OCI-LY7 (cell line): ENCODE measurements at regions not wholly inside any gene's neighbourhood (a gene's known extent, or its start where the extent isn't known, plus 50 kb on each side); places are given as distances from the start of the nearest gene placed in this dataset.

Experiments
- BruUV-seq: library from RNA; stranded (reverse); fragments of 400-500 nt; replicated peaks from 2 replicates; lab custom pipeline; 2021; lab: Mats Ljungman, UMichigan
- CTCF ChIA-PET: fragments of 300-600 bp; sonication (Branson Sonifier 250); formaldehyde crosslinking; loops from one replicate; lab custom pipeline; 2022; ENCODE audit warnings: antibody characterized with exemption; ENCODE audit not compliant: unreplicated experiment; lab: Charles Lee
- POLR2A ChIA-PET: fragments of 300-600 bp; sonication (Branson Sonifier 250); formaldehyde crosslinking; loops from one replicate; lab custom pipeline; 2022; ENCODE audit warnings: antibody characterized with exemption; lab: Charles Lee
- DNase-seq: peaks from one replicate; pipeline ENCODE4 v3.0.0-alpha.2; 2015; ENCODE audit warnings: low spot score
- H2AFZ ChIP-seq: fragments of 200-600 bp; sonication (generic), shearing (Covaris generic); 2 replicates; pipeline ENCODE4 v1.6.1; 2014; ENCODE audit warnings: mild to moderate bottlenecking, antibody characterized with exemption, low read length, moderate library complexity
- H3K27ac ChIP-seq: fragments of 200-600 bp; sonication (generic); 2 replicates; pipeline ENCODE4 v1.5.1; 2014; ENCODE audit warnings: mixed run types, low read depth, mild to moderate bottlenecking, moderate library complexity, low read length, inconsistent platforms; ENCODE audit not compliant: poor library complexity, severe bottlenecking
- H3K36me3 ChIP-seq: fragments of 200-600 bp; sonication (generic); 2 replicates; pipeline ENCODE4 v1.6.1; 2014; ENCODE audit warnings: mild to moderate bottlenecking, antibody characterized with exemption, low read length, moderate library complexity, mixed read lengths; ENCODE audit not compliant: insufficient read depth
- H3K4me1 ChIP-seq: fragments of 200-600 bp; sonication (generic); 2 replicates; pipeline ENCODE4 v1.5.1; 2014; ENCODE audit warnings: mild to moderate bottlenecking, low read length; ENCODE audit not compliant: insufficient read depth, poor library complexity, severe bottlenecking
- H3K4me2 ChIP-seq: fragments of 200-600 bp; sonication (generic); 2 replicates; pipeline ENCODE4 v1.6.1; 2014; ENCODE audit warnings: mild to moderate bottlenecking, low read length
- H3K4me3 ChIP-seq: fragments of 200-600 bp; sonication (generic); 2 replicates; pipeline ENCODE4 v1.5.1; 2014; ENCODE audit warnings: mild to moderate bottlenecking, low read depth, low read length; ENCODE audit not compliant: poor library complexity, severe bottlenecking
- H3K79me2 ChIP-seq: fragments of 200-600 bp; sonication (generic); 2 replicates; pipeline ENCODE4 v1.6.1; 2016; ENCODE audit warnings: low read depth, mild to moderate bottlenecking, low read length, moderate library complexity, mixed read lengths; ENCODE audit not compliant: insufficient read depth
- H3K9me2 ChIP-seq: fragments of 200-600 bp; sonication (generic); 2 replicates; pipeline ENCODE4 v1.6.1; 2016; ENCODE audit warnings: mild to moderate bottlenecking, low read length, mixed read lengths; ENCODE audit not compliant: insufficient read depth
- H3K9me3 ChIP-seq: fragments of 200-600 bp; sonication (generic); 2 replicates; pipeline ENCODE4 v1.6.1; 2014; ENCODE audit warnings: mild to moderate bottlenecking, mixed run types, low read length, mixed read lengths
- H4K20me1 ChIP-seq: fragments of 200-600 bp; sonication (generic); 2 replicates; pipeline ENCODE4 v1.6.1; 2014; ENCODE audit warnings: mild to moderate bottlenecking, antibody characterized with exemption, low read length, moderate library complexity, mixed read lengths; ENCODE audit not compliant: insufficient read depth
- EZH2phosphoT487 ChIP-seq: fragments of 200-600 bp; sonication (generic); IDR thresholded peaks from 2 replicates; pipeline ENCODE4 v1.6.1; 2018; ENCODE audit warnings: low read depth, borderline replicate concordance, mild to moderate bottlenecking, mixed run types, antibody characterized with exemption, low read length, moderate library complexity, mixed read lengths
- intact Hi-C: fragments of 100-400 bp; cut with micrococcal nuclease; formaldehyde crosslinking; loops from one replicate; pipeline ENCODE4 v1.10.0; 2022; ENCODE audit not compliant: unreplicated experiment
- TF ChIP-seq, protein P1 (sequence below): fragments of 200-600 bp; sonication (generic); conservative IDR thresholded peaks from 2 replicates; pipeline ENCODE4 v1.5.1; 2014; ENCODE audit warnings: mild to moderate bottlenecking, antibody characterized with exemption, low read length, moderate library complexity, mixed read lengths

GRCh38 chr14:40386433-40386832 is 954.2 kb upstream of the FBXO33 start:
- CTCF ChIA-PET, result no interaction called here
- H3K27ac ChIP-seq, result no peak overlapping the region
- H3K9me3 ChIP-seq, result no peaks in the 10 kb centered on the region
- intact Hi-C loops, result no loop called here
- H3K4me3 ChIP-seq, result no peak overlapping the region
- no peaks in the 10 kb centered on the region for H3K36me3 ChIP-seq
- POLR2A ChIA-PET, result interaction anchor here (0.6 kb wide), 1 partner anchor 1436 kb away, joined by 3 read pairs; no protein-coding TSS in a partner anchor
- no TSS peak for BruUV-seq
- H3K4me1 ChIP-seq, result no peaks in the 10 kb centered on the region
- H3K79me2 ChIP-seq, result no peaks in the 10 kb centered on the region
- no peak overlapping the region for H2AFZ ChIP-seq
- no peaks in the 10 kb centered on the region for H3K9me2 ChIP-seq
- no peaks in the 10 kb centered on the region for H4K20me1 ChIP-seq
- no peak overlapping the region for H3K4me2 ChIP-seq
- no peak for TF ChIP-seq EZH2phosphoT487
- TF ChIP-seq, protein P1, sequence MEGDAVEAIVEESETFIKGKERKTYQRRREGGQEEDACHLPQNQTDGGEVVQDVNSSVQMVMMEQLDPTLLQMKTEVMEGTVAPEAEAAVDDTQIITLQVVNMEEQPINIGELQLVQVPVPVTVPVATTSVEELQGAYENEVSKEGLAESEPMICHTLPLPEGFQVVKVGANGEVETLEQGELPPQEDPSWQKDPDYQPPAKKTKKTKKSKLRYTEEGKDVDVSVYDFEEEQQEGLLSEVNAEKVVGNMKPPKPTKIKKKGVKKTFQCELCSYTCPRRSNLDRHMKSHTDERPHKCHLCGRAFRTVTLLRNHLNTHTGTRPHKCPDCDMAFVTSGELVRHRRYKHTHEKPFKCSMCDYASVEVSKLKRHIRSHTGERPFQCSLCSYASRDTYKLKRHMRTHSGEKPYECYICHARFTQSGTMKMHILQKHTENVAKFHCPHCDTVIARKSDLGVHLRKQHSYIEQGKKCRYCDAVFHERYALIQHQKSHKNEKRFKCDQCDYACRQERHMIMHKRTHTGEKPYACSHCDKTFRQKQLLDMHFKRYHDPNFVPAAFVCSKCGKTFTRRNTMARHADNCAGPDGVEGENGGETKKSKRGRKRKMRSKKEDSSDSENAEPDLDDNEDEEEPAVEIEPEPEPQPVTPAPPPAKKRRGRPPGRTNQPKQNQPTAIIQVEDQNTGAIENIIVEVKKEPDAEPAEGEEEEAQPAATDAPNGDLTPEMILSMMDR, result no peak
- no peak for DNase-seq

DNA sequence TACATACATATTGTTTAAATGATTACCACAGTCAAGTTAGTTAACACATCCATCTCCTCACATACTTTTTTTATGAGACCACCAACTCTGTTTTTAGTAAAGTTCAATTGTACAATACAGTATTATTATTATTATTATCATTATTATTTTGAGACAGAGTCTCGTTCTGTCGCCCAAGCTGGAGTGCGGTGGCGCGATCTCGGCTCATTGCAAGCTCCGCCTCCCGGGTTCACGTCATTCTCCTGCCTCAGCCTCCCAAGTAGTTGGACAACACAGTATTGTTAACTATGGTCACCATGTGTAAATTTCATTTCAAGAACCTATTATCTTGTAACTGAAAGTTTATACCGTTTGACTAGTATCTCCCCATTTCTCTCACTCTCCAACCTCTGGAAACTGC is 942.0 kb upstream of the FBXO33 start:
- H2AFZ ChIP-seq, result no peak overlapping the region
- H3K4me1 ChIP-seq, result no peaks in the 10 kb centered on the region
- ChIA-PET CTCF (no interaction called here), POLR2A (interaction anchor here (2.2 kb wide), 1 partner anchor 10 kb away, joined by 5 read pairs; no protein-coding TSS in a partner anchor)
- H3K79me2 ChIP-seq, result no peaks in the 10 kb centered on the region
- H3K9me2 ChIP-seq, result no peaks in the 10 kb centered on the region
- H3K4me3 ChIP-seq, result no peak overlapping the region
- BruUV-seq, result no TSS peak
- H3K4me2 ChIP-seq, result no peak overlapping the region
- H3K27ac ChIP-seq, result no peak overlapping the region
- intact Hi-C loops, result no loop called here
- no peaks in the 10 kb centered on the region for H3K9me3 ChIP-seq
- no peak for DNase-seq
- no peaks in the 10 kb centered on the region for H3K36me3 ChIP-seq
- H4K20me1 ChIP-seq, result no peaks in the 10 kb centered on the region
- no peak for TF ChIP-seq EZH2phosphoT487
- TF ChIP-seq, protein P1, result no peak

DNA sequence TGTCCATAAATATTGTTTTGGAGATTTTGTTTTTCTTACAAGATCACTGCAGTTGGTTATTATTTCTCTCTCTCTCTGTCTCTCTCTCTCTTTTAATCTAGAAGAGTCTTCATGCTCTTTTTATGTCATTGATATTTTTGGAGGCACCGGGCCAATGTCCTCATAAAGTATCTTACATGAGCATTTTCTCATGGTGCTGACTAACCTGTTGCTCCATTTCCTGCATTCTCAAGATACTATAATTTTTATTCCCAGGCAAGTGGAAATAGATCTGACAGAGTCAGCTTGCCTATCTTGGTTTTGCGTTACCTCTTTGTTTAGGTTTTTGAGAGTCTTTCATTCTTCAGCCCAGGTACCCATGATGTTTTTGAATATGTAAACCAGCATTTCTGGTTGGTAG is 938.8 kb upstream of the FBXO33 start:
- BruUV-seq, result no TSS peak
- H3K79me2 ChIP-seq, result no peaks in the 10 kb centered on the region
- H3K36me3 ChIP-seq, result no peaks in the 10 kb centered on the region
- CTCF ChIA-PET, result no interaction called here
- POLR2A ChIA-PET, result no interaction called here
- H3K4me1 ChIP-seq, result no peaks in the 10 kb centered on the region
- no peaks in the 10 kb centered on the region for H4K20me1 ChIP-seq
- no peak overlapping the region for H3K4me3 ChIP-seq
- no peak overlapping the region for H3K27ac ChIP-seq
- H2AFZ ChIP-seq, result no peak overlapping the region
- no peaks in the 10 kb centered on the region for H3K9me3 ChIP-seq
- DNase-seq, result no peak
- no peak overlapping the region for H3K4me2 ChIP-seq
- H3K9me2 ChIP-seq, result no peaks in the 10 kb centered on the region
- TF ChIP-seq EZH2phosphoT487, result no peak
- TF ChIP-seq, protein P1, result no peak
- intact Hi-C loops, result no loop called here
